Caco-2 (cell line): ENCODE measurements at regions not wholly inside any gene's neighbourhood (a gene's known extent, or its start where the extent isn't known, plus 50 kb on each side); places are given as distances from the start of the nearest gene placed in this dataset.

ENCODE experiments used
- BruUV-seq: library from RNA; stranded (reverse); fragments of 400-500 nt; replicated peaks from 2 replicates; lab custom pipeline; 2021; lab: Mats Ljungman, UMichigan
- CTCF ChIA-PET: fragments of 300-600 bp; sonication (Branson Sonifier 250); formaldehyde crosslinking; loops from one replicate; lab custom pipeline; 2022; ENCODE audit warnings: antibody characterized with exemption; lab: Charles Lee
- POLR2A ChIA-PET: fragments of 300-600 bp; sonication (Branson Sonifier 250); formaldehyde crosslinking; loops from one replicate; lab custom pipeline; 2022; ENCODE audit warnings: antibody characterized with exemption; lab: Charles Lee
- DNase-seq, 2 experiments: peaks; one replicate each; pipeline versions ENCODE4 v3.0.0 to v3.0.0-alpha.2; 2020 to 2022
- H3K27me3 ChIP-seq: replicated peaks from 2 replicates; pipeline ENCODE4 v1.6.0; 2011; ENCODE audit warnings: low read length; ENCODE audit not compliant: control insufficient read depth, insufficient read depth
- H3K36me3 ChIP-seq: 2 replicates; pipeline ENCODE4 v1.5.1; 2011; ENCODE audit warnings: low read length; ENCODE audit not compliant: control insufficient read depth, insufficient read depth
- H3K4me1 ChIP-seq: fragments of 250-450 bp; sonication (Bioruptor Pico); 2 replicates; pipeline ENCODE4 v1.5.1; 2020; ENCODE audit warnings: mild to moderate bottlenecking
- H3K4me3 ChIP-seq: 2 replicates; pipeline ENCODE4 v1.5.1; 2011; ENCODE audit warnings: low read depth, mild to moderate bottlenecking, control low read depth, low read length
- H3K9me3 ChIP-seq: fragments of 250-450 bp; sonication (Bioruptor Pico); 2 replicates; pipeline ENCODE4 v1.5.1; 2020; ENCODE audit warnings: mild to moderate bottlenecking, moderate library complexity
- H3K27ac Mint-ChIP-seq: one replicate; pipeline ENCODE4 v1.8.0; 2022; ENCODE audit warnings: mixed read lengths; ENCODE audit not compliant: unreplicated experiment
- H3K27me3 Mint-ChIP-seq: one replicate; pipeline ENCODE4 v1.8.0; 2022; ENCODE audit warnings: mixed read lengths; ENCODE audit not compliant: insufficient read depth, unreplicated experiment
- H3K36me3 Mint-ChIP-seq: one replicate; pipeline ENCODE4 v1.8.0; 2022; ENCODE audit warnings: mild to moderate bottlenecking, mixed read lengths; ENCODE audit not compliant: insufficient read depth, unreplicated experiment
- H3K4me1 Mint-ChIP-seq: one replicate; pipeline ENCODE4 v1.8.0; 2022; ENCODE audit warnings: low read depth, mixed read lengths; ENCODE audit not compliant: unreplicated experiment
- H3K4me3 Mint-ChIP-seq: one replicate; pipeline ENCODE4 v1.8.0; 2022; ENCODE audit warnings: mild to moderate bottlenecking, moderate library complexity, mixed read lengths; ENCODE audit not compliant: unreplicated experiment
- H3K9me3 Mint-ChIP-seq: one replicate; pipeline ENCODE4 v1.8.0; 2022; ENCODE audit warnings: mixed read lengths; ENCODE audit not compliant: unreplicated experiment
- intact Hi-C: fragments of 100-400 bp; cut with micrococcal nuclease; formaldehyde crosslinking; loops from one replicate; pipeline ENCODE4 v1.10.0; 2022; ENCODE audit not compliant: unreplicated experiment
- TF ChIP-seq, protein P1 (sequence below), 2 experiments: fragments of 200-600 bp in 1 of 2; IDR thresholded peaks; 1 replicate in 1 of 2; 2 replicates in 1 of 2; pipeline versions ENCODE4 v1.5.1 to v1.8.0; 2011 to 2022; ENCODE audit warnings: antibody characterized with exemption in 1 of 2, control low read depth in 1 of 2, inconsistent platforms in 1 of 2, low read depth in 1 of 2, low read length in 1 of 2, mild to moderate bottlenecking in 1 of 2, moderate library complexity in 1 of 2; ENCODE audit not compliant: insufficient read depth in 1 of 2, severe bottlenecking in 1 of 2, unreplicated experiment in 1 of 2

DNA sequence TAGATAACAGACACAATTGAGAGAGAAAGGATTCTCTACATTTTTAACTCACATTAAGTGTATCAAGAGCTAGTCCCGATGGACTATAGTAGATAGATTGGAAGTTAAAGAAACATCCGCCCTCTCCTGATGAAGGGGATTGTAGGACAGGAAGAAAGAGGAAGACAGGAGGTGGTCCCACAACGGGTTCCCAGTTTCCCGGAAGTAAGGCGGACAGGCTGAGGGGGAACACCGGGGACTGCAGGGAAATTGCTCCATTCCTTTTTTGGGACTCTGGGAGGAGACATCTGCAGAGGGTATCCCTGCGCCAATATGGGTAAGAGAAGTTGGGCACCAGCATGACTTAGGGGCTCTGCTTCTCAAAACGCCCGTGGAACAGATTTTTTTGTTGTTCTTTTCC lies 177.5 kb upstream of the ATF7IP start:
- Mint-ChIP-seq H3K27me3 (no peaks in the 10 kb centered on the region), H3K27ac (no peak overlapping the region), H3K4me3 (no peak overlapping the region), H3K4me1 (peaks cover 7% of the 10 kb centered on the region), H3K9me3 (peaks cover 23% of the 10 kb centered on the region), H3K36me3 (no peaks in the 10 kb centered on the region)
- ChIA-PET CTCF (no interaction called here), POLR2A (no interaction called here)
- no peak for DNase-seq
- Histone ChIP-seq H3K4me3 (no peak overlapping the region), H3K9me3 (0 out of 2 replicates have a peak, but pooled peaks cover 4% of the 10 kb centered on the region), H3K36me3 (no peaks in the 10 kb centered on the region; the same call in 1 of the 2 replicates), H3K4me1 (peaks cover 4% of the 10 kb centered on the region; the same call in 1 of the 2 replicates), H3K27me3 (no peaks in the 10 kb centered on the region; the same call in 1 of the 2 replicates)
- BruUV-seq: no TSS peak
- TF ChIP-seq, protein P1, sequence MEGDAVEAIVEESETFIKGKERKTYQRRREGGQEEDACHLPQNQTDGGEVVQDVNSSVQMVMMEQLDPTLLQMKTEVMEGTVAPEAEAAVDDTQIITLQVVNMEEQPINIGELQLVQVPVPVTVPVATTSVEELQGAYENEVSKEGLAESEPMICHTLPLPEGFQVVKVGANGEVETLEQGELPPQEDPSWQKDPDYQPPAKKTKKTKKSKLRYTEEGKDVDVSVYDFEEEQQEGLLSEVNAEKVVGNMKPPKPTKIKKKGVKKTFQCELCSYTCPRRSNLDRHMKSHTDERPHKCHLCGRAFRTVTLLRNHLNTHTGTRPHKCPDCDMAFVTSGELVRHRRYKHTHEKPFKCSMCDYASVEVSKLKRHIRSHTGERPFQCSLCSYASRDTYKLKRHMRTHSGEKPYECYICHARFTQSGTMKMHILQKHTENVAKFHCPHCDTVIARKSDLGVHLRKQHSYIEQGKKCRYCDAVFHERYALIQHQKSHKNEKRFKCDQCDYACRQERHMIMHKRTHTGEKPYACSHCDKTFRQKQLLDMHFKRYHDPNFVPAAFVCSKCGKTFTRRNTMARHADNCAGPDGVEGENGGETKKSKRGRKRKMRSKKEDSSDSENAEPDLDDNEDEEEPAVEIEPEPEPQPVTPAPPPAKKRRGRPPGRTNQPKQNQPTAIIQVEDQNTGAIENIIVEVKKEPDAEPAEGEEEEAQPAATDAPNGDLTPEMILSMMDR (IDR thresholded peaks at IDR 0.05; ENCODE audit: insufficient read depth in 1 of 2, low read depth in 1 of 2, low read length in 1 of 2, severe bottlenecking in 1 of 2, unreplicated experiment in 1 of 2): no peak
- intact Hi-C loops: loop anchor here (5.0 kb wide), 1 partner anchor 379 kb away; the partner anchor contains the start of gene PLBD1

DNA sequence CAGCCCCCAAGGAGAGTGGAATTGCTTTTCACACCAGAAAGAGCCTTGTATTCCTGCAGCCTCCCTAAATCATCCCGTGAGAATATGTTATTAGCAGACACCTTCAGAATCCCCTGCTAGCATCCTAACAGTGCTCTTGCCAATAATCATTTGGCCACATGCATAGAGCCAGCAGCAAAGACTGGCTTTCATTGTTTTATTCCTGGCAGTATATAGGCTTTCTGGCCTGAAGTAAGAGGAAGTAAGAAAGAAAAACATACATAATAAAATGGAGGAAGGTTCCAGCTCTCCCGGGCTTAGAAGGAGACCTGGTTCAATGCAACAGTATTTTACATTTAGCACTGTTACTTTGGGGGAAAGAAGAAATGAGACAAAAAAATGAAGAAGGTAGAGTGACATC lies 176.7 kb upstream of the ATF7IP start:
- POLR2A ChIA-PET: no interaction called here
- DNase-seq: no peak
- Mint-ChIP-seq H3K36me3 (no peaks in the 10 kb centered on the region), H3K27me3 (no peaks in the 10 kb centered on the region), H3K27ac (no peak overlapping the region), H3K9me3 (peaks cover 23% of the 10 kb centered on the region), H3K4me1 (peaks cover 7% of the 10 kb centered on the region), H3K4me3 (no peak overlapping the region)
- Histone ChIP-seq H3K4me3 (no peak overlapping the region), H3K36me3 (no peaks in the 10 kb centered on the region; the same call in 1 of the 2 replicates), H3K4me1 (peaks cover 4% of the 10 kb centered on the region; the same call in 1 of the 2 replicates), H3K9me3 (0 out of 2 replicates have a peak, but pooled peaks cover 4% of the 10 kb centered on the region), H3K27me3 (no peaks in the 10 kb centered on the region; the same call in 1 of the 2 replicates)
- intact Hi-C loops: loop anchor here (5.0 kb wide), 1 partner anchor 379 kb away; the partner anchor contains the start of gene PLBD1
- CTCF ChIA-PET: no interaction called here
- BruUV-seq: no TSS peak
- TF ChIP-seq, protein P1 (IDR thresholded peaks at IDR 0.05; ENCODE audit: insufficient read depth in 1 of 2, low read depth in 1 of 2, low read length in 1 of 2, severe bottlenecking in 1 of 2, unreplicated experiment in 1 of 2): no peak

DNA sequence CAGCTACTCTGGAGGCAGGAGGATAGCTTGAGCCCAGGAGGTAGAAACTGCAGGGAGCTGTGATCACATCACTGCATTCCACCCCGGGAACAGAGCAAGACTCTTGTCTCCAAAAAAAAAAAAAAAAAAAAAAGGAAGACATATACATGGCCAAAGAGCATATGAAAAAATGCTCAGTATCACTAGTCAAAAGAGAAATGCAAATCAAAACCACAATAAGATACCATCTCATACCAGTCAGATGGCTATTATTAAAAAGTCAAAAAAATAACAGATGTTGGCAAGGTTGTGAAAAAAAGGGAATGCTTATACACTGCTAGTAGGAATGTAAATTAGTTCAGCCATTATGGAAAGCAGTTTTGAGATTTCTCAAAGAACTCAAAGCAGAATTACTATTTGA lies 174.8 kb upstream of the ATF7IP start:
- intact Hi-C loops: no loop called here

More for the DNA sequence above, 174.8 kb upstream of the ATF7IP start:
- Histone ChIP-seq H3K4me1 (peaks cover 2% of the 10 kb centered on the region; the same call in 1 of the 2 replicates), H3K4me3 (no peak overlapping the region), H3K9me3 (0 out of 2 replicates have a peak, but pooled peaks cover 4% of the 10 kb centered on the region), H3K27me3 (no peaks in the 10 kb centered on the region), H3K36me3 (no peaks in the 10 kb centered on the region; the same call in 1 of the 2 replicates)
- H3K4me3 Mint-ChIP-seq: no peak overlapping the region
- CTCF ChIA-PET: no interaction called here
- DNase-seq: no peak
- TF ChIP-seq, protein P1 (IDR thresholded peaks at IDR 0.05; ENCODE audit: insufficient read depth in 1 of 2, low read depth in 1 of 2, low read length in 1 of 2, severe bottlenecking in 1 of 2, unreplicated experiment in 1 of 2): no peak
- H3K9me3 Mint-ChIP-seq: peaks cover 23% of the 10 kb centered on the region
- H3K27ac Mint-ChIP-seq: no peak overlapping the region
- no peaks in the 10 kb centered on the region for H3K4me1 Mint-ChIP-seq
- no peaks in the 10 kb centered on the region for H3K36me3 Mint-ChIP-seq
- no peaks in the 10 kb centered on the region for H3K27me3 Mint-ChIP-seq
- no TSS peak for BruUV-seq
- POLR2A ChIA-PET: no interaction called here
